ENCODE measurements at regions not wholly inside any gene's neighbourhood (a gene's known extent, or its start where the extent isn't known, plus 50 kb on each side); places are given as distances from the start of the nearest gene placed in this dataset.
"Not testable (repeated sequence)": the region's sequence is repeated elsewhere in the genome, so short reads cannot be mapped to it uniquely, and the experiment has no call there.

GRCh38 chr2:137912371-137912770 is 51.9 kb upstream of the HNMT start:
- peaks cover 7% of the 10 kb centered on the region; the same call in 1 of the 2 replicates for H3K27me3 ChIP-seq (ENCODE audit: insufficient read depth, low read length)
- H3K79me2 ChIP-seq (ENCODE audit: control insufficient read depth, insufficient read depth, low read length, unreplicated experiment), result no peaks in the 10 kb centered on the region
- no peak overlapping the region for H2AFZ ChIP-seq (ENCODE audit: low read length, unreplicated experiment)
- no peaks in the 10 kb centered on the region for H3K4me1 ChIP-seq (ENCODE audit: control insufficient read depth, insufficient read depth, low read length, unreplicated experiment)
- H3K36me3 ChIP-seq (ENCODE audit: insufficient read depth, low read length), result no peaks in the 10 kb centered on the region
- H3K4me3 ChIP-seq (ENCODE audit: low read depth, low read length), result no peak overlapping the region
- H3K27ac ChIP-seq (ENCODE audit: low read depth, low read length), result no peak overlapping the region

GRCh38 chr2:137913169-137913568 is 51.1 kb upstream of the HNMT start:
- H3K4me1 ChIP-seq (ENCODE audit: control insufficient read depth, insufficient read depth, low read length, unreplicated experiment), result no peaks in the 10 kb centered on the region
- H3K79me2 ChIP-seq (ENCODE audit: control insufficient read depth, insufficient read depth, low read length, unreplicated experiment), result no peaks in the 10 kb centered on the region
- no peak overlapping the region for H2AFZ ChIP-seq (ENCODE audit: low read length, unreplicated experiment)
- no peaks in the 10 kb centered on the region for H3K27me3 ChIP-seq (ENCODE audit: insufficient read depth, low read length)
- no peak overlapping the region for H3K27ac ChIP-seq (ENCODE audit: low read depth, low read length)
- no peaks in the 10 kb centered on the region for H3K36me3 ChIP-seq (ENCODE audit: insufficient read depth, low read length)
- no peak overlapping the region for H3K4me3 ChIP-seq (ENCODE audit: low read depth, low read length)

GRCh38 chr2:137913648-137914047 is 50.6 kb upstream of the HNMT start:
- not testable (repeated sequence) for H3K4me3 ChIP-seq (ENCODE audit: low read depth, low read length); H3K27me3 ChIP-seq (ENCODE audit: insufficient read depth, low read length); H3K36me3 ChIP-seq (ENCODE audit: insufficient read depth, low read length); H2AFZ ChIP-seq (ENCODE audit: low read length, unreplicated experiment); H3K79me2 ChIP-seq (ENCODE audit: control insufficient read depth, insufficient read depth, low read length, unreplicated experiment); H3K27ac ChIP-seq (ENCODE audit: low read depth, low read length); H3K4me1 ChIP-seq (ENCODE audit: control insufficient read depth, insufficient read depth, low read length, unreplicated experiment)

Measured in ACC112 (cell line).